Stomach (tissue), 8 donors: ENCODE measurements at regions not wholly inside any gene's neighbourhood (a gene's known extent, or its start where the extent isn't known, plus 50 kb on each side); places are given as distances from the start of the nearest gene placed in this dataset.

Experiments used
- DNase-seq, 2 donors: peaks; one replicate each; pipeline versions ENCODE4 v3.0.0 to v3.0.0-alpha.2; 2013 to 2019
- H3K27ac ChIP-seq, 5 donors: fragments of 200-600 bp in 4 of 5; sonication (generic) in 4 of 5; one replicate each; pipeline ENCODE4 v1.5.1; 2013 to 2019; ENCODE audit warnings: mild to moderate bottlenecking in 1 of 5, moderate library complexity in 1 of 5
- H3K27me3 ChIP-seq, 3 donors: fragments of 200-600 bp; sonication (generic); one replicate each; pipeline ENCODE4 v1.5.1; 2017 to 2019; ENCODE audit warnings: mixed run types in 1 of 3
- H3K36me3 ChIP-seq, 4 donors: fragments of 200-600 bp; sonication (generic); 1 replicate in 3 of 4; 2 replicates in 1 of 4; pipeline ENCODE4 v1.5.1; 2016 to 2019
- H3K4me1 ChIP-seq, 4 donors: fragments of 200-600 bp; sonication (generic); one replicate each; pipeline ENCODE4 v1.5.1; 2016 to 2019
- H3K4me3 ChIP-seq, 4 donors: fragments of 200-600 bp; sonication (generic) in 3 of 4; one replicate each; pipeline ENCODE4 v1.5.1; 2016 to 2019; ENCODE audit warnings: mild to moderate bottlenecking in 1 of 4
- H3K9me3 ChIP-seq, 4 donors: fragments of 200-600 bp; sonication (generic); one replicate each; pipeline ENCODE4 v1.5.1; 2016 to 2019
- CTCF ChIP-seq, 7 experiments: fragments of 450-650 bp in 4 of 7; fragments of 200-600 bp in 3 of 7; sonication (generic) in 3 of 7; IDR thresholded peaks; one replicate each; pipeline ENCODE4 v1.5.1; 2016 to 2019; ENCODE audit warnings: antibody characterized with exemption in 7 of 7, control low read depth in 2 of 7, mild to moderate bottlenecking in 1 of 7
- EP300 ChIP-seq: sonication (generic); formaldehyde crosslinking; IDR thresholded peaks from one replicate; pipeline ENCODE4 v1.6.1; 2017; ENCODE audit warnings: antibody characterized with exemption
- POLR2A ChIP-seq, 4 donors: fragments of 450-650 bp; IDR thresholded peaks; one replicate each; pipeline ENCODE4 v1.6.1; 2016; ENCODE audit warnings: antibody characterized with exemption in 4 of 4, control low read depth in 2 of 4, mild to moderate bottlenecking in 1 of 4, moderate library complexity in 1 of 4
- POLR2AphosphoS5 ChIP-seq, 3 donors: sonication (generic); formaldehyde crosslinking; IDR thresholded peaks; one replicate each; pipeline ENCODE4 v1.6.1; 2016; ENCODE audit warnings: antibody characterized with exemption in 3 of 3
- WGBS, 5 donors: extraction: QIAGEN DNeasy Blood & Tissue Kit in 3 of 5; methylation state at CpG; one replicate each; pipeline versions ENCODE4 v1.1.5 to v1.1.7; 2013 to 2018; 5-methylcytosine and 5-hydroxymethylcytosine counted together
- intact Hi-C: fragments of 100-400 bp; cut with DNase I; formaldehyde crosslinking; loops from one replicate; pipeline ENCODE4 v1.15.1; 2023; ENCODE audit warnings: low total_unique reads
- donor health status: healthy with polysubstance abuse.
- donor health status: Bipolar disorder and iron deficiency.
- donor health status: healthy.

GRCh38 chr13:61156753-61157152 lies 258.9 kb downstream of the PCDH20 start:
- intact Hi-C loops = no loop called here
- 71 to 92% (median 86%) methylated on average over 1 of the region's 1 CpG for WGBS, 5 donors

GRCh38 chr13:61151062-61151461 lies 264.6 kb downstream of the PCDH20 start:
- H3K9me3 ChIP-seq = peaks cover 0 to 8% (median 1%) of the 10 kb centered on the region in 4 donors
- intact Hi-C loops = no loop called here
- H3K36me3 ChIP-seq = no peaks in the 10 kb centered on the region

More at GRCh38 chr13:61156753-61157152, 258.9 kb downstream of the PCDH20 start:
- H3K27me3 ChIP-seq = no peaks in the 10 kb centered on the region
- H3K9me3 ChIP-seq = peaks cover 0 to 5% (median 0%) of the 10 kb centered on the region in 4 donors
- no peaks in the 10 kb centered on the region for H3K36me3 ChIP-seq
- no peaks in the 10 kb centered on the region for H3K4me1 ChIP-seq
- H3K27ac ChIP-seq = no peak overlapping the region
- no peak for DNase-seq
- TF ChIP-seq POLR2AphosphoS5 (IDR thresholded peaks at IDR 0.05) (no peak), EP300 (no peak), CTCF (IDR thresholded peaks at IDR 0.05) (no peak), POLR2A (IDR thresholded peaks at IDR 0.05) (no peak)
- no peak overlapping the region for H3K4me3 ChIP-seq

GRCh38 chr13:61149331-61149730 lies 266.3 kb downstream of the PCDH20 start:
- Histone ChIP-seq H3K27me3 (no peaks in the 10 kb centered on the region), H3K36me3 (no peaks in the 10 kb centered on the region), H3K27ac (no peak overlapping the region), H3K4me3 (no peak overlapping the region), H3K4me1 (no peaks in the 10 kb centered on the region), H3K9me3 (peaks cover 0 to 15% (median 10%) of the 10 kb centered on the region in 4 donors)
- TF ChIP-seq POLR2A (IDR thresholded peaks at IDR 0.05) (no peak), POLR2AphosphoS5 (IDR thresholded peaks at IDR 0.05) (no peak), EP300 (no peak), CTCF (IDR thresholded peaks at IDR 0.05) (no peak)
- intact Hi-C loops = no loop called here
- DNase-seq = no peak

More at GRCh38 chr13:61151062-61151461, 264.6 kb downstream of the PCDH20 start:
- TF ChIP-seq CTCF (IDR thresholded peaks at IDR 0.05) (no peak), POLR2AphosphoS5 (IDR thresholded peaks at IDR 0.05) (no peak), EP300 (no peak), POLR2A (IDR thresholded peaks at IDR 0.05) (no peak)
- Histone ChIP-seq H3K4me3 (no peak overlapping the region), H3K27me3 (no peaks in the 10 kb centered on the region), H3K27ac (no peak overlapping the region), H3K4me1 (no peaks in the 10 kb centered on the region)
- DNase-seq = no peak

- WGBS, 5 donors = 78 to 89% (median 83%) methylated on average over 6 of the region's 6 CpGs
- Histone ChIP-seq H3K4me1 (no peaks in the 10 kb centered on the region), H3K27me3 (no peaks in the 10 kb centered on the region), H3K27ac (no peak overlapping the region), H3K36me3 (no peaks in the 10 kb centered on the region), H3K9me3 (peaks cover 0 to 15% (median 10%) of the 10 kb centered on the region in 4 donors), H3K4me3 (no peak overlapping the region)
- no peak for TF ChIP-seq CTCF (IDR thresholded peaks at IDR 0.05)
- no peak for TF ChIP-seq POLR2A (IDR thresholded peaks at IDR 0.05)
- no peak for TF ChIP-seq POLR2AphosphoS5 (IDR thresholded peaks at IDR 0.05)
- intact Hi-C loops = no loop called here
- DNase-seq = no peak
Observed at GRCh38 chr13:61148691-61149315, 266.8 kb downstream of the PCDH20 start.
